HG02623 (cell line): ENCODE measurements at regions not wholly inside any gene's neighbourhood (a gene's known extent, or its start where the extent isn't known, plus 50 kb on each side); places are given as distances from the start of the nearest gene placed in this dataset.

Source experiments
- ATAC-seq: cut with Tn5 transposase; IDR thresholded peaks from one replicate; pipeline ENCODE4 v1.9.1; 2021; ENCODE audit warnings: moderate library complexity; ENCODE audit not compliant: unreplicated experiment

- ATAC-seq, result no peak
Observed at GRCh38 chr14:76929927-76930326, 98.6 kb downstream of the IRF2BPL start.

- ATAC-seq, result no peak
Observed at GRCh38 chr14:76927971-76928700, 100.4 kb downstream of the IRF2BPL start.

GRCh38 chr14:76926521-76927251 lies 100.5 kb downstream of the LRRC74A start:
- no peak for ATAC-seq

GRCh38 chr14:76925097-76925441 lies 98.9 kb downstream of the LRRC74A start:
- no peak for ATAC-seq

GRCh38 chr14:76924371-76925096 lies 98.3 kb downstream of the LRRC74A start:
- ATAC-seq, result no peak

GRCh38 chr14:76923431-76924370 lies 97.5 kb downstream of the LRRC74A start:
- ATAC-seq, result no peak

- no peak for ATAC-seq
Observed at GRCh38 chr14:76922584-76922983, 96.4 kb downstream of the LRRC74A start.

- no peak for ATAC-seq
Observed at GRCh38 chr14:76922092-76922491, 95.9 kb downstream of the LRRC74A start.

GRCh38 chr14:76921088-76921399 lies 94.8 kb downstream of the LRRC74A start:
- ATAC-seq, result no peak

GRCh38 chr14:76920331-76921087 lies 94.3 kb downstream of the LRRC74A start:
- ATAC-seq, result no peak

GRCh38 chr14:76919431-76920330 lies 93.5 kb downstream of the LRRC74A start:
- ATAC-seq, result no peak
